Keratinocyte (primary cell): ENCODE measurements at regions not wholly inside any gene's neighbourhood (a gene's known extent, or its start where the extent isn't known, plus 50 kb on each side); places are given as distances from the start of the nearest gene placed in this dataset.

Experiments
- EZH2 ChIP-seq: IDR thresholded peaks from one replicate; pipeline ENCODE4 v1.6.1; 2012; ENCODE audit warnings: inconsistent platforms, mild to moderate bottlenecking, low read length, moderate library complexity
- TF ChIP-seq, protein P1 (sequence below), 3 experiments: IDR thresholded peaks in 1 of 3; conservative IDR thresholded peaks in 1 of 3; optimal IDR thresholded peaks in 1 of 3; 2 replicates in 2 of 3; 3 replicates in 1 of 3; pipeline versions ENCODE3 to v1.5.1; 2011; ENCODE audit warnings: low read length in 3 of 3, mild to moderate bottlenecking in 3 of 3, moderate library complexity in 2 of 3, control low read depth in 1 of 3, inconsistent platforms in 1 of 3; ENCODE audit not compliant: insufficient read depth in 2 of 3; ENCODE audit errors: extremely low read depth in 1 of 3

DNA sequence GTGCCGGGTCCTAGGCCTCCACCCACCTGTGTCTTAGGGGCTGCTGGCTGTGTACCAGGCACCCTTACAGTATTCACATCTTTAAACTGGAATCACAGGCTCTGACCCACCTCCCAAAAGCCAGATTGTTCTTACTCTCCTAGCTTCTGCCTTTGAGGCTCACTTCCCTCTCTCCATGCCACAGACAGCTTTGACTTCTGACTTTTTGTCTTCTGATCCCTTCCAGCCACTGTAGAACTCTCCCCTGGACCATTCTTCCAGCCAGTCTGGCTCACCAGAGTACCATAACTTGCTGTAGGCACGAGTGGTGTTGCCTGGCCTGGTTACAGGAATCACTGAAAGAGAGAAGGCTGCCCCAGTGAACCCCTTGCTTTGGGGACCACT, 58.1 kb upstream of the STUM start:
- TF ChIP-seq, protein P1, sequence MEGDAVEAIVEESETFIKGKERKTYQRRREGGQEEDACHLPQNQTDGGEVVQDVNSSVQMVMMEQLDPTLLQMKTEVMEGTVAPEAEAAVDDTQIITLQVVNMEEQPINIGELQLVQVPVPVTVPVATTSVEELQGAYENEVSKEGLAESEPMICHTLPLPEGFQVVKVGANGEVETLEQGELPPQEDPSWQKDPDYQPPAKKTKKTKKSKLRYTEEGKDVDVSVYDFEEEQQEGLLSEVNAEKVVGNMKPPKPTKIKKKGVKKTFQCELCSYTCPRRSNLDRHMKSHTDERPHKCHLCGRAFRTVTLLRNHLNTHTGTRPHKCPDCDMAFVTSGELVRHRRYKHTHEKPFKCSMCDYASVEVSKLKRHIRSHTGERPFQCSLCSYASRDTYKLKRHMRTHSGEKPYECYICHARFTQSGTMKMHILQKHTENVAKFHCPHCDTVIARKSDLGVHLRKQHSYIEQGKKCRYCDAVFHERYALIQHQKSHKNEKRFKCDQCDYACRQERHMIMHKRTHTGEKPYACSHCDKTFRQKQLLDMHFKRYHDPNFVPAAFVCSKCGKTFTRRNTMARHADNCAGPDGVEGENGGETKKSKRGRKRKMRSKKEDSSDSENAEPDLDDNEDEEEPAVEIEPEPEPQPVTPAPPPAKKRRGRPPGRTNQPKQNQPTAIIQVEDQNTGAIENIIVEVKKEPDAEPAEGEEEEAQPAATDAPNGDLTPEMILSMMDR (optimal IDR thresholded peaks at IDR 0.05 in 1 of 3, IDR thresholded peaks at IDR 0.05 in 1 of 3, conservative IDR thresholded peaks at IDR 0.05 in 1 of 3; ENCODE audit: extremely low read depth in 1 of 3, insufficient read depth in 2 of 3, low read length in 3 of 3), result no peak
- TF ChIP-seq EZH2, result no peak
